Astrocyte of the cerebellum (primary cell): ENCODE measurements at regions not wholly inside any gene's neighbourhood (a gene's known extent, or its start where the extent isn't known, plus 50 kb on each side); places are given as distances from the start of the nearest gene placed in this dataset.
"Not testable (repeated sequence)": the region's sequence is repeated elsewhere in the genome, so short reads cannot be mapped to it uniquely, and the experiment has no call there.

Experiments
- DNase-seq: peaks from one replicate; pipeline ENCODE4 v3.0.0-alpha.2; 2011; ENCODE audit warnings: low read depth
- H3K4me3 ChIP-seq: 2 replicates; pipeline ENCODE4 v1.5.1; 2011; ENCODE audit warnings: mild to moderate bottlenecking, low read depth, low read length, moderate library complexity
- CTCF ChIP-seq: IDR thresholded peaks from 2 replicates; pipeline ENCODE4 v1.5.1; 2012; ENCODE audit warnings: low read length, low read depth, moderate library complexity, mild to moderate bottlenecking; ENCODE audit errors: missing control alignments
- in situ Hi-C: cut with HindIII; loops from 2 replicates; pipeline ENCODE4 v1.10.0; 2017; ENCODE audit warnings: low sequenced_read_pairs

- in situ Hi-C loops, result no loop called here
- no peak overlapping the region for H3K4me3 ChIP-seq
- TF ChIP-seq CTCF, result no peak
- no peak for DNase-seq
These were observed 475.6 kb downstream of the MED13L start for GRCh38 chr12:115801871-115802270.

DNA sequence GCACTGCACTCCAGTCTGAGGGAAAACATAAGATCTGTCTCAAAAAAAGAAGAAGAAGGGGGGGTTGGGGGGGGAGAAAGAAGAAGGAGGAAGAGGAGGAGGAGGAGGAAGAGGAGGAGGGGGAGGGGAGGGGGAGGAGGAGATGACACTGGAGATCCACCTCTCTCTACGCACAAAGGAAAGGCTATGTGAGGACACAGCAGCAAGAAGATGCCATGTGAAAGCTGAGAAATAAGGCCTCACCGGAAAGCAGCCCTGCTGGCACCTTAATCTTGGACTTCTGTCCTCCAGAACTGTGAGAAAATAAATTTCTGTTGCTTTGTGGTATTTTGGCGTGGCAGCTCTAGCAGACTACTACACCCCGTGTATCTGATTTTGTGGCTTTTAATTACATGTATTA lies 477.9 kb downstream of the MED13L start:
- no peak for DNase-seq
- in situ Hi-C loops, result no loop called here
- no peak overlapping the region for H3K4me3 ChIP-seq
- TF ChIP-seq CTCF, result no peak

DNA sequence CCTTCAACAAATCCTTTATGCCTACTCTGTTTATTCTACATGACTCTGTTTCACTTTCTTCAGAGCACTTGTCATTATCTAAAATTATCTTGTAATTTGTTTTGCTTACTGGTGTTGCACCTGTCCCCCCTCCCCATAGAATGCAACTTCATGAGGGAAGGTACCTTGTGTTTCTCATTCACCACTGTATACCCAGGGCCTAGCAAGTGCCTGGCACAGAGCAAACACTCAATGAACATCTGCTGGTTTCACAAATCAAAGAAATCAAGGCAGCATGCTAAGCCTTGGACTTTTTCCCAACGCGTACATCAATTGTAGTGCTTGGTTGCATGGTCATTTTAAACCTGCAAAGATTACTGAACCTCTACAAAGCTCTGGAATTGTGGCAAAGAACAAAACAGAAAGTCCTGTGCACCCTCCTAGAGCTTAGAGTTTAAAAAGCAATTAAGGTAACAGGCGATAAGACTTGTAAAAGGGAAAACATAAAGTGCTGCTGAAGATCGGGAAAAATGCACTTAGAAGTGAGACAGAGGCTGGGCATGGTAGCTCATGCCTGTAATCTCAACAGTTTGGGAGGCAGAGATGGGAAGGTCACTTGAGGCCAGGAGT lies 479.1 kb downstream of the MED13L start:
- in situ Hi-C loops, result no loop called here
- DNase-seq, result no peak
- TF ChIP-seq CTCF, result no peak
- no peak overlapping the region for H3K4me3 ChIP-seq

- DNase-seq, result no peak
- in situ Hi-C loops, result no loop called here
- TF ChIP-seq CTCF, result no peak
- H3K4me3 ChIP-seq, result no peak overlapping the region
These were observed 482.8 kb downstream of the MED13L start for GRCh38 chr12:115794659-115795081.

DNA sequence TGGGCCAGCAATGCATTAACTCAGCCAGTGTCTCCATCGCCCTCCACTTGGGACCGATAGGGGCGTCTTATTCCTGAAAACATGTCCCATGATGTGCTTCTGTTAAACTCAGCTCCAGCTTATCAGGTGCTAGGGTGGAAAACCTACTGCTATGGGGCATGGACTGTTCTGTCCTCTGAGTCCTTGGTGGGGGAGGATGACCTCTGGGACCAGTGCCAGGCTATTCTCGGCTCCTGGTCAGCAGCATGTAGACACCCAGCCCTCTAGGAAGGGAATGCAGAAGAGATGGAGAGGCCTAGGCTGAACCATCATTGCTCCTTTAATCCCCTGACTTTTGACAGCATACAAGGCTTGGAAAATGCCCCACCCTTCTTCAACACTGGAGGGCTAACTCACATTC lies 486.2 kb downstream of the MED13L start:
- DNase-seq, result no peak
- no peak for TF ChIP-seq CTCF
- no peak overlapping the region for H3K4me3 ChIP-seq
- in situ Hi-C loops, result no loop called here

- DNase-seq, result no peak
- no peak for TF ChIP-seq CTCF
These were observed 487.0 kb downstream of the MED13L start for GRCh38 chr12:115790526-115790925.

GRCh38 chr12:115786490-115786889 lies 491.0 kb downstream of the MED13L start:
- in situ Hi-C loops, DNase-seq, H3K4me3 ChIP-seq: not testable (repeated sequence)

More at GRCh38 chr12:115790526-115790925, 487.0 kb downstream of the MED13L start:
- in situ Hi-C loops, result no loop called here
- no peak overlapping the region for H3K4me3 ChIP-seq
